ENCODE measurements at regions not wholly inside any gene's neighbourhood (a gene's known extent, or its start where the extent isn't known, plus 50 kb on each side); places are given as distances from the start of the nearest gene placed in this dataset. TPM values are rescaled to one million over a fixed set of nuclear protein-coding genes. Genes with fewer than 3 reads are reported as not detected.
A peak's percentile ranks its signal among the peaks of the same experiment; 100 is the strongest.
"Not testable (repeated sequence)": the region's sequence is repeated elsewhere in the genome, so short reads cannot be mapped to it uniquely, and the experiment has no call there.

DNA sequence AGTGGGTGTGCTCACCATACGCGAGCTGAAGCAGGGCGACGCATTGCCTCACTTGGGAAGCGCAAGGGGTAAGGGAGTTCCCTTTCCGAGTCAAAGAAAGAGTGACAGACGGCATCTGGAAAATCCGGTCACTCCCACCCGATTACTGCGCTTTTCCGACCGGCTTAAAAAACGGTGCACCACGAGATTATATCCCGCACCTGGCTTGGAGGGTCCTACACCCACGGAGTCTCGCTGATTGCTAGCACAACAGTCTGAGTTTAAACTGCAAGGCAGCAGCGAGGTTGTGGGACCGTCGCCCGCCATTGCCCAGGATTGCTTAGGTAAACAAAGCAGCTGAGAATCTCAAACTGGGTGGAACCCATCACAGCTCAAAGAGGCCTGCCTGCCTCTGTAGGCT is 408.7 kb downstream of the CCT8L2 start:
- H4K8ac ChIP-seq (ENCODE audit: low read depth, low read length); H4K91ac ChIP-seq (ENCODE audit: low read depth, low read length, poor library complexity); H3K14ac ChIP-seq (ENCODE audit: low read length); H3K18ac ChIP-seq (ENCODE audit: low read length); H3K4me3 ChIP-seq (ENCODE audit: low read length in 2 of 2); H2BK15ac ChIP-seq (ENCODE audit: low read length); H3K79me1 ChIP-seq (ENCODE audit: low read depth, low read length); H3K4me1 ChIP-seq (ENCODE audit: control insufficient read depth in 2 of 2, insufficient read depth in 1 of 2, low read depth in 1 of 2, low read length in 2 of 2); H3K4ac ChIP-seq (ENCODE audit: low read length); H3K23ac ChIP-seq (ENCODE audit: low read depth, low read length, poor library complexity); H3K27me3 ChIP-seq (ENCODE audit: control insufficient read depth in 3 of 3, insufficient read depth in 3 of 3, low read depth in 1 of 3, low read length in 3 of 3); DNase-seq (ENCODE audit: low spot score); H2BK120ac ChIP-seq (ENCODE audit: low read depth, low read length); H3K9me3 ChIP-seq (replicated peaks in 1 of 2; ENCODE audit: control insufficient read depth in 2 of 2, insufficient read depth in 1 of 2, low read depth in 1 of 2, low read length in 2 of 2); H2BK5ac ChIP-seq (ENCODE audit: low read length); H3K27ac ChIP-seq (replicated peaks; ENCODE audit: low read length); H2AK5ac ChIP-seq (ENCODE audit: low read depth, low read length); H3K36me3 ChIP-seq (replicated peaks in 1 of 2; ENCODE audit: control insufficient read depth in 2 of 2, insufficient read depth in 2 of 2, low read length in 2 of 2); H2AFZ ChIP-seq (ENCODE audit: low read length); H3K9ac ChIP-seq (ENCODE audit: low read depth, low read length, poor library complexity); H2BK12ac ChIP-seq (ENCODE audit: low read length): not testable (repeated sequence)
- H3K4me2 ChIP-seq (ENCODE audit: insufficient read depth, low read length, poor library complexity, severe bottlenecking) = peak overlapping the region; percentile 11
- WGBS, 2 donors (ENCODE audit: extremely low coverage in 2 of 2, insufficient read length in 2 of 2, insufficient replicate concordance in 1 of 2) = no CpG with 5 or more reads among the region's 21 CpGs

Small RNAs in the stretch of these regions (small RNA-seq; reads per million reads assigned to genes)
- not detected for gene RF00026 (ENCODE audit: insufficient read depth)

All from neuronal stem cell (in vitro differentiated cells).